ENCODE measurements at regions not wholly inside any gene's neighbourhood (a gene's known extent, or its start where the extent isn't known, plus 50 kb on each side); places are given as distances from the start of the nearest gene placed in this dataset.

DNA sequence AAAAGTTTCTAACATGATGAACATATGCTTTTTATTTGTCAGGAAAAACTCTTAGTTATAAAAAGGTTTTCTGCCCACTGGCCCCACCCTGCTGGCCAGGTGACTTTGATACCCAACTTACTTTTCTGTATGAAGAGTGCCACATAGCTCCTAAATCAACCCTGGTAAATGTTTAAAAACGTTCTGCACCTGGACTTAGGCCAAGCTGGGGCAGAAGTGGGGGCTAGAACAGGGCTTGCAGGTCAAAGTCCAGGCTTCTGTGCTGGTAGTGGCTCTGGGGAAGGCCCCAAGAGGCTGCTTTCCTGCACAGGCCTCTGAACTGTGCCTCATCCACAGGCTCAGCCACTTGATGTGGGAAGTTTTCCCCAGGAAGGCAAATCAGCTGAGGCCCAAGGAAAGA lies 171.7 kb downstream of the ANKRD30B start:
- Mint-ChIP-seq H3K9me3 (ENCODE audit: unreplicated experiment) (peaks cover 45% of the 10 kb centered on the region), H3K27ac (ENCODE audit: unreplicated experiment) (no peak overlapping the region), H3K4me3 (ENCODE audit: unreplicated experiment) (no peak overlapping the region), H3K36me3 (ENCODE audit: unreplicated experiment) (no peaks in the 10 kb centered on the region), H3K4me1 (ENCODE audit: unreplicated experiment) (no peaks in the 10 kb centered on the region), H3K27me3 (ENCODE audit: unreplicated experiment) (no peaks in the 10 kb centered on the region)
- DNase-seq (ENCODE audit: extremely low spot score, unreplicated experiment): no peak
- TF ChIP-seq, protein P1, sequence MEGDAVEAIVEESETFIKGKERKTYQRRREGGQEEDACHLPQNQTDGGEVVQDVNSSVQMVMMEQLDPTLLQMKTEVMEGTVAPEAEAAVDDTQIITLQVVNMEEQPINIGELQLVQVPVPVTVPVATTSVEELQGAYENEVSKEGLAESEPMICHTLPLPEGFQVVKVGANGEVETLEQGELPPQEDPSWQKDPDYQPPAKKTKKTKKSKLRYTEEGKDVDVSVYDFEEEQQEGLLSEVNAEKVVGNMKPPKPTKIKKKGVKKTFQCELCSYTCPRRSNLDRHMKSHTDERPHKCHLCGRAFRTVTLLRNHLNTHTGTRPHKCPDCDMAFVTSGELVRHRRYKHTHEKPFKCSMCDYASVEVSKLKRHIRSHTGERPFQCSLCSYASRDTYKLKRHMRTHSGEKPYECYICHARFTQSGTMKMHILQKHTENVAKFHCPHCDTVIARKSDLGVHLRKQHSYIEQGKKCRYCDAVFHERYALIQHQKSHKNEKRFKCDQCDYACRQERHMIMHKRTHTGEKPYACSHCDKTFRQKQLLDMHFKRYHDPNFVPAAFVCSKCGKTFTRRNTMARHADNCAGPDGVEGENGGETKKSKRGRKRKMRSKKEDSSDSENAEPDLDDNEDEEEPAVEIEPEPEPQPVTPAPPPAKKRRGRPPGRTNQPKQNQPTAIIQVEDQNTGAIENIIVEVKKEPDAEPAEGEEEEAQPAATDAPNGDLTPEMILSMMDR (IDR thresholded peaks at IDR 0.05): no peak

DNA sequence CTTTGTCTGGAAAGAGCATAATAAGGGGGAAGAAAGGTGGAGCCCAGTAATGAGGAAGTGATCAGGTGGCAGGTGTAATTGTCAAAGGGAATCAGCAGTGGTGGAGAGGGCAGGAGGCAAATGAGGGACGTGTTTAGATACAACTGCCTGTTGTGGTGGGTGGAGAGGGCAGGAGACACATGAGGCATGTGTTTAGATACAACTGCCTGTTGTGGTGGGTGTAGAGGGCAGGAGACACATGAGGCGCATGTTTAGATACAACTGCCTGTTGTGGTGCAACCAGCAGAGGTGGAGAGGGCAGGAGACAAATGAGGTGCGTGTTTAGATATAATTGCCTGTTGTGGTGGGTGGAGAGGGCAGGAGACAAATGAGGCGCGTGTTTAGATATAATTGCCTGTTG lies 173.1 kb downstream of the ANKRD30B start:
- no peaks in the 10 kb centered on the region for H3K36me3 Mint-ChIP-seq (ENCODE audit: unreplicated experiment)
- TF ChIP-seq, protein P1 (IDR thresholded peaks at IDR 0.05): no peak
- H3K4me1 Mint-ChIP-seq (ENCODE audit: unreplicated experiment): no peaks in the 10 kb centered on the region
- DNase-seq (ENCODE audit: extremely low spot score, unreplicated experiment): no peak
- no peaks in the 10 kb centered on the region for H3K27me3 Mint-ChIP-seq (ENCODE audit: unreplicated experiment)
- H3K27ac Mint-ChIP-seq (ENCODE audit: unreplicated experiment): no peak overlapping the region
- H3K4me3 Mint-ChIP-seq (ENCODE audit: unreplicated experiment): no peak overlapping the region
- peaks cover 48% of the 10 kb centered on the region for H3K9me3 Mint-ChIP-seq (ENCODE audit: unreplicated experiment)

DNA sequence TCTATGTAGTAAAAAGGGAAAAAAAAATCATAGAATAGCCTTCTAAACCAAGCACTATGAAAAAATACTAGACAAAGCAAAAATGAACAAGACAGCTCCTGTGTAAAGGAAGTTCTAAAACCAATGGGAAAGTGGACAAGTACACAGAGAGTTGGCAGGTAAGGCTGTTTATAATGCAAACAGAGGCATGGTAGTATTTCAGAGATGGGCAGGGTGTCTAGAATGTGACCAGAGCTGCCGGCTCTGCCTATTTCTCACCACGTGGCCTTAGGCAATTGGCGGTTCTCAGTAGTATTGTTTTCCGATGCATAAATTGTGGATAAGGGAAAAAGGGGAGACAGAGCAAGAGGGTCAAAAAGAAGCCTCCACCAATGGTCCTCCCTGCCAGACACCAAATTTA lies 173.6 kb downstream of the ANKRD30B start:
- Mint-ChIP-seq H3K4me3 (ENCODE audit: unreplicated experiment) (no peak overlapping the region), H3K9me3 (ENCODE audit: unreplicated experiment) (peaks cover 45% of the 10 kb centered on the region), H3K4me1 (ENCODE audit: unreplicated experiment) (no peaks in the 10 kb centered on the region), H3K27me3 (ENCODE audit: unreplicated experiment) (no peaks in the 10 kb centered on the region), H3K27ac (ENCODE audit: unreplicated experiment) (no peak overlapping the region), H3K36me3 (ENCODE audit: unreplicated experiment) (no peaks in the 10 kb centered on the region)
- TF ChIP-seq, protein P1 (IDR thresholded peaks at IDR 0.05): no peak
- DNase-seq (ENCODE audit: extremely low spot score, unreplicated experiment): no peak

DNA sequence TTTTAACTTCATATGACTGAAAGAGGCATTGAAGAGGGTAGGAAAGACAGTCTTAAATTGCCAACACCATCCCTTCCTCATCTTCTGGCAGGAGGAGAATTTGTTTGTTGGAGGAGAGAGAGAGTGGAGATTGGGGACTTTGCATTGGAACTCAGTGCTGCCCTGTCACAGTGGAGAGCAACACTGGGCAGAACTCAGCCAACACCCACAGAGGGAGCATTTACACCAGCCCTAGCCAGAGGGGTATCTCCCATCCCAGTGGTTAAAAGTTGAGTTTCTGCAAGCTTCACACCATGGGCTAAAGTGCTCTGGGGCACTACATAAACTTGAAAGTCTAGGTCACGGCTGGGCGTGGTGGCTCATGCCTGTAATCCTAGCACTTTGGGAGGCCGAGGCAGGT lies 174.1 kb downstream of the ANKRD30B start:
- Mint-ChIP-seq H3K36me3 (ENCODE audit: unreplicated experiment) (no peaks in the 10 kb centered on the region), H3K4me1 (ENCODE audit: unreplicated experiment) (no peaks in the 10 kb centered on the region), H3K9me3 (ENCODE audit: unreplicated experiment) (peaks cover 47% of the 10 kb centered on the region), H3K27me3 (ENCODE audit: unreplicated experiment) (no peaks in the 10 kb centered on the region), H3K4me3 (ENCODE audit: unreplicated experiment) (no peak overlapping the region), H3K27ac (ENCODE audit: unreplicated experiment) (no peak overlapping the region)
- TF ChIP-seq, protein P1 (IDR thresholded peaks at IDR 0.05): no peak
- peak; percentile 49 for DNase-seq (ENCODE audit: extremely low spot score, unreplicated experiment)

DNA sequence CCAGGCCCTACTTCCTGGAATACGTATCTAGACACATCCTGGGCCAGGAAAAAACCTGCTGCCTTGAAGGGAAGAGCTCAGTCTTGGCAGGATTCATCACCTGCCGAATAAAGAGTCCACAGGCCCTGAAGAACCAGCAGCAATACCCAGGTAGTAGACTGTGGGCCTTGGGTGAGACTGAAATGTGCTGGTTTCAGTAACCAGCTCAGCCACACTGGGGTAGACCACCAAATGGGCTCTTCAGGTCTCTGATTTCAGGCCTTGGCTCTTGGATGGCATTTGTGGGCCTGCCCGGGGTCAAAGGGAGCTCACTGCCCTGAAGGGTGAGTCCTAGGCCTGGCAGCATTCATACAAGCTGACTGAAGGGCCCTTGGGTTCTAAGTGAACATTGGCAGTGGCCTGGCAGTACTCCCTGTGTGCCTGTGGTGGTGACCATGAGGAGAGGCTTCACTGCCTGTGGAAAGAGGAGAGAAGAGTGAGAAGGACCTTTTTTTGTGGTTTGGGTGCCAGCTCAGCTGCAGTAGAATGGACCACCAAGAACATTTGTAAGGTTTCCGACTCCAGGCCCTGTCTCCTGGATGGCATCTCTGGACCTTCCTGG lies 175.1 kb downstream of the ANKRD30B start:
- Mint-ChIP-seq H3K27ac (ENCODE audit: unreplicated experiment) (no peak overlapping the region), H3K36me3 (ENCODE audit: unreplicated experiment) (no peaks in the 10 kb centered on the region), H3K4me1 (ENCODE audit: unreplicated experiment) (no peaks in the 10 kb centered on the region), H3K4me3 (ENCODE audit: unreplicated experiment) (no peak overlapping the region), H3K9me3 (ENCODE audit: unreplicated experiment) (peaks cover 44% of the 10 kb centered on the region), H3K27me3 (ENCODE audit: unreplicated experiment) (no peaks in the 10 kb centered on the region)
- TF ChIP-seq, protein P1 (IDR thresholded peaks at IDR 0.05): no peak
- peak; percentile 57 for DNase-seq (ENCODE audit: extremely low spot score, unreplicated experiment)
